ENCODE measurements at regions not wholly inside any gene's neighbourhood (a gene's known extent, or its start where the extent isn't known, plus 50 kb on each side); places are given as distances from the start of the nearest gene placed in this dataset.
A peak's percentile ranks its signal among the peaks of the same experiment; 100 is the strongest.

GRCh38 chr3:87461443-87461842, 185.1 kb upstream of the POU1F1 start:
- TF ChIP-seq CTCF (IDR thresholded peaks at IDR 0.05), result no peak
- no peak overlapping the region for H3K27ac ChIP-seq

GRCh38 chr3:87461036-87461435, 184.7 kb upstream of the POU1F1 start:
- no peak overlapping the region for H3K27ac ChIP-seq
- TF ChIP-seq CTCF (IDR thresholded peaks at IDR 0.05), result no peak
- no peak for TF ChIP-seq ZFX (IDR thresholded peaks at IDR 0.05; ENCODE audit: borderline replicate concordance)

- TF ChIP-seq CTCF (IDR thresholded peaks at IDR 0.05) (no peak), ZFX (IDR thresholded peaks at IDR 0.05; ENCODE audit: borderline replicate concordance) (no peak)
- H3K27ac ChIP-seq, result no peak overlapping the region
Measured at GRCh38 chr3:87448558-87448957, 172.2 kb upstream of the POU1F1 start.

GRCh38 chr3:87446849-87447387, 170.5 kb upstream of the POU1F1 start:
- no peak overlapping the region for H3K27ac ChIP-seq
- TF ChIP-seq CTCF (IDR thresholded peaks at IDR 0.05), result no peak
- no peak for TF ChIP-seq ZFX (IDR thresholded peaks at IDR 0.05; ENCODE audit: borderline replicate concordance)

GRCh38 chr3:87442470-87442869, 166.1 kb upstream of the POU1F1 start:
- peak overlapping the region; percentile 49; the same call in 1 of the 2 replicates for H3K27ac ChIP-seq
- TF ChIP-seq CTCF (IDR thresholded peaks at IDR 0.05) (no peak), ZFX (IDR thresholded peaks at IDR 0.05; ENCODE audit: borderline replicate concordance) (no peak)

GRCh38 chr3:87437765-87438164, 161.4 kb upstream of the POU1F1 start:
- TF ChIP-seq CTCF (IDR thresholded peaks at IDR 0.05), result no peak
- no peak for TF ChIP-seq ZFX (IDR thresholded peaks at IDR 0.05; ENCODE audit: borderline replicate concordance)
- no peak overlapping the region for H3K27ac ChIP-seq

- TF ChIP-seq ZFX (IDR thresholded peaks at IDR 0.05; ENCODE audit: borderline replicate concordance) (no peak), CTCF (IDR thresholded peaks at IDR 0.05) (no peak)
- H3K27ac ChIP-seq, result no peak overlapping the region
Measured at GRCh38 chr3:87436781-87437543, 160.6 kb upstream of the POU1F1 start.
